HG02763 (cell line): ENCODE measurements at regions not wholly inside any gene's neighbourhood (a gene's known extent, or its start where the extent isn't known, plus 50 kb on each side); places are given as distances from the start of the nearest gene placed in this dataset.
"Not testable (repeated sequence)": the region's sequence is repeated elsewhere in the genome, so short reads cannot be mapped to it uniquely, and the experiment has no call there.

Experiments used
- ATAC-seq: cut with Tn5 transposase; IDR thresholded peaks from one replicate; pipeline ENCODE4 v1.9.1; 2021; ENCODE audit warnings: mild to moderate bottlenecking, moderate library complexity; ENCODE audit not compliant: unreplicated experiment

DNA sequence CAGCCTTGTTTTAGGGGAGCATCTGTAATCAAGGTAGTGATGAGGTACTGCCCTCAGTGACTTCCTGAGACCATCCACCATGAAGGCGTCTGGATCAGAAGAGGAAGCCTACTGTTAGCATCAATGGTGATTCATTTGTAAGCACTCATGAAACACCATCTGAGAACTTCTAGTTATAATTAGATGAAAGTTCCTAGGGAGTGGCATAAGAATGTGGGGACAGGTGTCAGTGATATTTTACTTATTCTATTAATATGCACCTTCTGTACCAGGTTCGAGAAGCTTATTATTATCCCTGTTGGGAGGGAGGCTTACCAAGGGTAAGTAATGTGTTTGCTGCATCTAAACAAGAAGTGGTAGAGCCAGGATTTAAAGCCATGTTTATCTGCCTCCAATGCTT lies 295.8 kb upstream of the TBL1XR1 start:
- ATAC-seq: no peak

GRCh38 chr3:177494216-177494615 lies 296.9 kb upstream of the TBL1XR1 start:
- no peak for ATAC-seq

GRCh38 chr3:177495566-177495965 lies 298.3 kb upstream of the TBL1XR1 start:
- ATAC-seq: no peak

- ATAC-seq: no peak
Measured at GRCh38 chr3:177498037-177498857, 301.0 kb upstream of the TBL1XR1 start.

DNA sequence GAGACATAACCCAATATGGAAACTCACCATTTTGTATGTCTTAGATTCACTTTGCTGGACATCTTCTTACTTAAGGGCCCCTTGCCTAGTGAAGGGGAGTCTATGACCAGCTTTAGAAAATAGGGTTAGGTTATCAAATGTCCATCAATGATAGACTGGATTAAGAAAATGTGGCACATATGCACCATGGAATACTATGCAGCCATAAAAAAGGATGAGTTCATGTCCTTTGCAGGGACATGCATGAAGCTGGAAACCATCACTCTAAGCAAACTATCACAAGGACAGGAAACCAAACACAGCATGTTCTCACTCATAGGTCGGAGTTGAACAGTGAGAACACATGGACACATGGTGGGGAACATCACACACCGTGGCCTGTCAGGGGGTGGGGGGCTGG lies 301.8 kb upstream of the TBL1XR1 start:
- not testable (repeated sequence) for ATAC-seq

DNA sequence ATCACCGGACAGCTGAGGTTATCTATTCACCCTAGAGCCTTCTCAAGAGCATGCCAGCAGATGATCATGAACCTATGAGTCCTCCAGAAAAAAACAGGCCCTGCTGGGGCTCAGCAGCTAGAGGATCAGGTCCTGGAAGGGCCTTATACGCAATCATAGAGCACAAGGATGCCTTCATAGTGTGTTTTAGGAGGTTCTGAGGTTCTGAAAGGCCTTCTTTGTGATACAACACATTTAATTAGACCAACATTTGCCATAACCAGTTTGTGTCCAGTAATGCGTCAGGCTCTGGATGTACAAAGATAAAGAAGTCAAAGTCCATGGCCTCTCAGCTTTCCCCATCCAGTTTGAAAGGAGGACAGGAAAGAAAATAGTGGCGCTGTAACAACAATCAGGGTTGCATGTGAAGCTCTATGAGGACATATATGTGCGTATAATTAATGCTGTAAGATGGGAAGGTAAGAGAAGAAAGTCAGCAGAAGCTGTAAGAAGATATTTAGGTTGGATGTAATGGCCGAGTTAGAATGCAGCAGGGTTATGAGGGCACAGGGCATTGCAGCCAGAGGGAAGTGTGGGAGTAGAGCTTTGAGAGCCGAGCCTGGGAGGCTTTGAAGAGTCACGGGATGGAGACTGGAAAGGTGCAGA lies 302.6 kb upstream of the TBL1XR1 start:
- ATAC-seq: no peak

DNA sequence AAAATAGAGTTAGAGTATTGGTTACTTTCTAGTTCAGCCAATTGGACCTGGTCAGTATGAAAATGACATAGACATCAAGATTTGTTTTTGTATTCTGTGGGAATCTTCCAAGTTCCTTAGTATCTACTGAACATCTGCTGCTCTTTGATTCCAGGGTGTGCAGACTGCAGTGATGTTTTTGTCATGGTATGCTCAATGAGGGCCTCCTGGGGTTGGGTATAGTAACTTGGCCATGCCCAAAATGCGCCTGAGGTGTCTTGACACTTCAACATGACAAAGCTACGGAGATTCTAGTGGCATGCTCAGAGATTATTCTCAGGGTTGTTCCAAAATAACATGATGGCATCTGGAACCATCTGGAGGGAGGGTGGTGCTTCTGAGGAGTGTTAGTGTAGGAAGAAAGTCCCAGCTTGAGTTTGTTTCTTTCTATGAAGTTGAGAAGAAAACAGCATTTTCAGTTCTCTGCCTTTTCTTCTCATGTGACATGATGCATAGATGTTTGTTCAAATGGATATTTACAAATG lies 313.5 kb upstream of the TBL1XR1 start:
- ATAC-seq: no peak

GRCh38 chr3:177512945-177513814 lies 315.9 kb upstream of the TBL1XR1 start:
- ATAC-seq: no peak

GRCh38 chr3:177513815-177514610 lies 316.7 kb upstream of the TBL1XR1 start:
- ATAC-seq: no peak

- ATAC-seq: no peak
Measured at GRCh38 chr3:177514611-177515499, 317.6 kb upstream of the TBL1XR1 start.

DNA sequence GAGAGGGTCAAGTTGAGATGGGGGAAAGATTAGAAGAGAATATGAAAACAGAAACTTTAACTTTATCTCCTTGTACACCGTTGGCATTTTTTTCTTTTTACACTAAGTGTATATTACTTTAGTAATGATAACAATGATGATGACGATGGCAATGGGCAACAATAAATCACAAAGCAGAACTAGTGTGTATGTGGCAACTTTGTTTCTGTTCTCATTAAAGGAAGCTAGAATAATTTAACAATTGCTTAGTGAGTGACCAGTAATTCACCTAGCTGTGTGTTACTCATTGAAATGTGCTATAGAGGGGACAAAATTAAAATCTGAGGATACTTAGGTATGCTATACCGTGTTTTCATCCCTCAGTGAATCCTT lies 318.5 kb upstream of the TBL1XR1 start:
- no peak for ATAC-seq

- no peak for ATAC-seq
Measured at GRCh38 chr3:177516158-177517011, 319.1 kb upstream of the TBL1XR1 start.

DNA sequence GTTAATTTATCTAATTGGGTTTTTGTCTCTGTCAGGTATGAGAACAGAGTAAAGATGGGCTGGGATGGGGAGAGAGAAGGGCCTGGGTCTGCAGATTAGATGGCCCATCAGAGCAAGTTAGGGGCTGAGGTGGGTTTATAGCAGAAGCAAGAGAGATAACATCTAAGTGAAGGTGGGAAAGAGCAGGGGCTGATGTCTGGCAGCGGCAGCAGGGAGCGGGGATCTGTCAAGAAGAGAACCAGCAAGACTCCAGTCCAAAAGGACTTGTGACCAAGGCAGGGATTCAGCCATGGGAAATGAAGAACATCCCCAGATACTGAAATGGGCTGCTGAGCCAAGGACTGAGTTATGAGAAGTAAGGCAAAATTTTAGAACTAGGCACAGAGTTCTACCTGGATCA lies 320.6 kb upstream of the TBL1XR1 start:
- ATAC-seq: no peak

GRCh38 chr3:177519588-177519987 lies 322.3 kb upstream of the TBL1XR1 start:
- no peak for ATAC-seq

DNA sequence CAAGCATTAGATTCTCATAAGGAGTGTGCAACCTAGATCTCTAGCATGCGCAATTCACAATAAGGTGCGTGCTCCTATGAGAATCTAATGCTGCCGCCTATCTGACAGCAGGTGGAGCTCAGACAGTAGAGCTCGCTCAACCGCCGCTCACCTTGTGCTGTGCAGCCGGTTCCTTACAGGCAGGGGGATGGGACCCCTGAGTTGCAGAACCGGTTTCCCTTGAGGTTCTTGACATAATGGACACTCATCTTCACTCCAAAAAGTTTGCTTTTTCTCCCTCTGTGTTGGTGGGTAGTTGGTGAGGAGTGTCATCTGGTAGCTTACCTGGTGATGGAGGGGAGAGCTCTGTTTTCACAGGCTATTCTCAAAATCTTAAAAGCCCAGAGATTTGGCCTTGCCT lies 324.0 kb upstream of the TBL1XR1 start:
- ATAC-seq: no peak

GRCh38 chr3:177522051-177522450 lies 324.8 kb upstream of the TBL1XR1 start:
- no peak for ATAC-seq

DNA sequence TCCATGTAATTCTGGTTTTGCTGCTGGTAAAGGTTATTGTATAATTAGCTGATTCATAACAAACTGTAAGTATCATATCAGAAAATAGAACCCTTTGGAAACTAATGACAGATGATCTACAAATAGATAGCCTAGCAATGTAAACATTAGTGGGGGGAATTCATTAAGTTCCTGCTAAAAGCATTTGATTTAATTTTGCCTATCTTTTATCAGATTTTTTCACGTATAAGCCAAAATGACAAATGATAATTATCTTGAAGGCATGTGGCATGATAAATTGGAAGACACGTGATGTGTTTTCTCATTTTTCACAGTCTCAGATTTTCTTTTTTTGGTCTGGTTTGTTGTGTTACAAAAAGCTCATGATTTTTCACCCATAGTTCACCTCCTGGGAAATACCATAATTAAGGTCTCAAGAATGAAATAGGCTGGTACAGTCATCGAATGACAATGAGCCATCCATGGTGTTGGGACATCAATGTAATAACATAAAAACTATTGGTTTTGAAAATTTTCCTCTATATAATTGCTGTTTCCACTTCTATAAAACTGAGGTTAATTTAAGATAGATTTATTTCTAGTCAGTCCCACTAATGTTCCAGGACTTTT lies 325.9 kb upstream of the TBL1XR1 start:
- no peak for ATAC-seq

DNA sequence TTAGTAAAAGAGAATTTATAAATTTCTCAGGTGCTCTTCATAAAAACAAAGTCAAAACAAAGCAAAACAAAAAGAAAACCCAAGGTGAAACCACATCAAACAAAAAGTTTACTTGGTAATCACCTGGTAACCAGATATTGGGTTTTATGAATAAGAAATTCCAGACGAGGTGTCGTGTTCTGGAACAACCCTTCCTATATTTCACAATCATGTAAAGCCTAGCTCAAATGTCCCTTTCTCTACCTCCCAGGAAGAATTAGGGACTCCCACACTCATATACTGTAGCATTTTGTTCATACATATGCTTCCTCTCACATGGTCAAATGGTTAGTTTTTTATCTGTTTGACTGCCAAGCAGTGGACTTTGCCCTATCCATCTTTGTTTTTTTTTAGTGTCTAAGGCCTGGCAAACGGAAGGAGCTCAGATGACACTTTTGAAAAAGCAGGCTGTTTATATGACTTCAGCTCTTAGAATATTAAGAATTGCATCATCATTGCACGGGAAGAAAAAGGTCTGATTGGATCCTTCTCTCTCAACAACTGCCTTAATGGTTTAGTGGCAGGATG lies 326.7 kb upstream of the TBL1XR1 start:
- ATAC-seq: no peak
